ENCODE measurements at regions not wholly inside any gene's neighbourhood (a gene's known extent, or its start where the extent isn't known, plus 50 kb on each side); places are given as distances from the start of the nearest gene placed in this dataset.

DNA sequence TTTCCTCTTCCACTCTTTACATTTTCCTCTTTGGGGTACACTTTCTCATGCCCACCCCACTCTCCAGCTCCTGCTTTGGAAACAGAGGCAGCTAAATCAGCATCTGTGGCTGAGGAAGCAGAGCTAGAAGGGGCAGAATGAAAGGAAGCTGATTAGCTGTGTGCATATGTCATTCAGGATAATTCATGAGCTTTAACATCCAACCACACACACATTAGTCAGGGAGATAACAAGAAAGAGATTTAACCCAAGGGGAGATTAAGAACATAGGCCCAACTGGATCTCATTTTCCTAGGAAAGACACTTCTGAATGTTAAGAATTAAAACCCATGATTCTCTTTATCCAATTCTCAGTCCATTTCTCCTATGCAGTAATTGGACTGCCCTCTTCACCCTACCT lies 405.5 kb downstream of the TBC1D4 start:
- no peak for DNase-seq (ENCODE audit: extremely low spot score)
- TF ChIP-seq, protein P1, sequence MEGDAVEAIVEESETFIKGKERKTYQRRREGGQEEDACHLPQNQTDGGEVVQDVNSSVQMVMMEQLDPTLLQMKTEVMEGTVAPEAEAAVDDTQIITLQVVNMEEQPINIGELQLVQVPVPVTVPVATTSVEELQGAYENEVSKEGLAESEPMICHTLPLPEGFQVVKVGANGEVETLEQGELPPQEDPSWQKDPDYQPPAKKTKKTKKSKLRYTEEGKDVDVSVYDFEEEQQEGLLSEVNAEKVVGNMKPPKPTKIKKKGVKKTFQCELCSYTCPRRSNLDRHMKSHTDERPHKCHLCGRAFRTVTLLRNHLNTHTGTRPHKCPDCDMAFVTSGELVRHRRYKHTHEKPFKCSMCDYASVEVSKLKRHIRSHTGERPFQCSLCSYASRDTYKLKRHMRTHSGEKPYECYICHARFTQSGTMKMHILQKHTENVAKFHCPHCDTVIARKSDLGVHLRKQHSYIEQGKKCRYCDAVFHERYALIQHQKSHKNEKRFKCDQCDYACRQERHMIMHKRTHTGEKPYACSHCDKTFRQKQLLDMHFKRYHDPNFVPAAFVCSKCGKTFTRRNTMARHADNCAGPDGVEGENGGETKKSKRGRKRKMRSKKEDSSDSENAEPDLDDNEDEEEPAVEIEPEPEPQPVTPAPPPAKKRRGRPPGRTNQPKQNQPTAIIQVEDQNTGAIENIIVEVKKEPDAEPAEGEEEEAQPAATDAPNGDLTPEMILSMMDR (IDR thresholded peaks at IDR 0.05; ENCODE audit: control extremely low read depth, extremely low read depth, low read depth, missing control alignments), result no peak
- CTCF ChIA-PET, result no interaction called here
- POLR2A ChIA-PET, result no interaction called here

DNA sequence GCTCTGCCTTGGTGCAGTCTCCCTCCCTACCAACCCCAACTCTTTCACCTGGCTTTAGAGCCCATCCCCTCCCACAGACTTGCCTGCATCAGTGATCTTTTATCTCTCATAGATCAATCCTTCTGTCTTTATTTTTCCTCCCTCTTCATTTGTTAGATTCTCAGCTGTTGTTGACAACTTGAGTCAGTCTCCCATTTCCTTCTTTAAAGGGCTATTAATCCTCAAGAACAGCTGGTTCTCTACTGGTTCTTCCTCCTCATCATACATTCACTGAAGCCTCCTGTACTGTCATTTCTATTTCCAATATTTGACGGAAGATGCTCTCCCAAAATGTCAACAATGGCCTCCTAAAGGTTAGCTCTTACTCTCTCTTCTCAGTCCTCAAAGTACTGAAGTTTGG lies 408.2 kb downstream of the TBC1D4 start:
- TF ChIP-seq, protein P1 (IDR thresholded peaks at IDR 0.05; ENCODE audit: control extremely low read depth, extremely low read depth, low read depth, missing control alignments), result no peak
- POLR2A ChIA-PET, result no interaction called here
- CTCF ChIA-PET, result interaction anchor here (1.0 to 1.5 kb wide), 2 partner anchors 19 to 24 kb away, joined by 3 read pairs; no protein-coding TSS in a partner anchor
- no peak for DNase-seq (ENCODE audit: extremely low spot score)

DNA sequence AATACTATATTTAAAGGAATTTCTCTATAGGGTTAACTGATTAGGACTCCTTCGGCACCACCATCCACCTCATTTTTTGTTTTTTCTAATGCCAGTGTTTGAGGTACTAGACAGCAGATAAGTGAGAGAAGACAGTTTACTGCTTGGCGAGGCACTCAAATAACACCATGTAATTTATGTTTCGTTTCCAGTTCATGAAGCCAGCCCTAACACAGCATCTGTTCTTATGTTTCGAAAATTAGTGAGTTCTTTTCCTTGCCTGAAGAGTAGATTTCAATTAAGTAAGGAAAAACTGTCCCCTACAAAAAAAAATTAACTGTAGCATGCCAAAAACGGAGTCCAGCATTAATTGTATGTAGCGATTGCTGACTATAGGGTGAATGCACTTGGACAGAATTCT lies 409.1 kb downstream of the TBC1D4 start:
- TF ChIP-seq, protein P1 (IDR thresholded peaks at IDR 0.05; ENCODE audit: control extremely low read depth, extremely low read depth, low read depth, missing control alignments), result no peak
- DNase-seq (ENCODE audit: extremely low spot score), result no peak
- ChIA-PET CTCF (interaction anchor here (1.3 to 1.6 kb wide), 3 partner anchors 20 to 147 kb away, joined by 3 read pairs; no protein-coding TSS in a partner anchor), POLR2A (no interaction called here)

DNA sequence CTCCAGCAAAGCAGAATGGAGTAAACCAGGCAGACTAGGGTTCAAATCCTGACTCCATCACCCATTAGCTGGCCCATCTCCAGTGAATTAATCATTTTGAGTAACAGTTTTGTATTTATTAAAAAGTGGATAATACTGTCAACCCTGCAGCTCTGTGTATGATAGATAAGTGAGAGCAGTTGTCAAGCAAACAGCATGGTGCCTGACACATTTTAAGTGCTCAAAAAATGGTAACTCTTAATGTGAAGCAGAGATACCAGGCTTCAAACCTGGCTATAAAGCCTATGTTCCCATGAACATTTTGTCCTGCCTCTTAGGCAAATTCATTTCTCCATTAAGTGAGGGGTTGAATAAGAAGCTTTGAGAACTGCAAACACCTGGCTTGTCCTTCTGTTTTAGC lies 409.6 kb downstream of the TBC1D4 start:
- ChIA-PET POLR2A (no interaction called here), CTCF (interaction anchor here (1.3 to 1.6 kb wide), 2 partner anchors 21 to 147 kb away, joined by 3 read pairs; no protein-coding TSS in a partner anchor)
- TF ChIP-seq, protein P1 (IDR thresholded peaks at IDR 0.05; ENCODE audit: control extremely low read depth, extremely low read depth, low read depth, missing control alignments), result no peak
- no peak for DNase-seq (ENCODE audit: extremely low spot score)

DNA sequence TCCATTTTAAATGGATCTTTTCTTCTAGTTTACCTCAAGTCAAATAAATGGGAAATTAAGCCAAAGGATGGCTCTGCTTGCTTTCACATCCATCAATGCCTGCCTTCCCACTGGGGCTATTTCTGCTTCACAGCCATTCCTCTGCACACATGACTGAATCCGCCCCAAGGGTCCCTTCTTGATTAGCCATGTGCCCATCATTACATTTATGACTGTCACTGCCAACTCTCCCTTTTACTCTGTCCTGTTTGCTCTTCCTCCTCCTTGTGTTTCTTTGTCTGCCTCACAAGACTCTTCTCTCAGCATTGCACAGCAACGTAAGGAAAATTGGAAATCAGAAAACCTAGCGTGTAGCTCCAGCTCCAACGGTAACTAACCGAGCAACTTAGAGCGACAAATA lies 410.2 kb downstream of the TBC1D4 start:
- TF ChIP-seq, protein P1 (IDR thresholded peaks at IDR 0.05; ENCODE audit: control extremely low read depth, extremely low read depth, low read depth, missing control alignments), result no peak
- POLR2A ChIA-PET, result no interaction called here
- DNase-seq (ENCODE audit: extremely low spot score), result no peak
- CTCF ChIA-PET, result interaction anchor here (1.3 to 1.6 kb wide), 2 partner anchors 21 to 148 kb away, joined by 3 read pairs; no protein-coding TSS in a partner anchor

DNA sequence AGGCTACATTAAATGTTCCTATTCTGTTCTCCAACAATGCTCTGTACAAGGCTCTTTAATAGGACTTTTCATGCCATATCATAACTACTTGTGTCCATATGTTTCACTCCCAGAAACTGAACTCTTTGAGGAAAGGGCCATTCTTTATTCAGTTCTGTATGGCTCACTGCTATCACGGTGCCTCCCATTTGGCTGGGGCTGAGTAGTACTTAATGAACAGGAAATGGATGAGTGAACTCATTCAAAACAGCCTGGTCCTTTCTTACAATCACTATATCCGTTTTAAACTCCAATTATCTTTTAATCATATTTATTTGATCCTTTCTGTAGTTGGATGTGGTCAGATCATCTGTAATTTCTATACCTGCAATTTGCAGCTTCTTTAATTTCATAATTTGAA lies 410.6 kb downstream of the TBC1D4 start:
- POLR2A ChIA-PET, result no interaction called here
- DNase-seq (ENCODE audit: extremely low spot score), result no peak
- CTCF ChIA-PET, result no interaction called here
- TF ChIP-seq, protein P1 (IDR thresholded peaks at IDR 0.05; ENCODE audit: control extremely low read depth, extremely low read depth, low read depth, missing control alignments), result no peak

DNA sequence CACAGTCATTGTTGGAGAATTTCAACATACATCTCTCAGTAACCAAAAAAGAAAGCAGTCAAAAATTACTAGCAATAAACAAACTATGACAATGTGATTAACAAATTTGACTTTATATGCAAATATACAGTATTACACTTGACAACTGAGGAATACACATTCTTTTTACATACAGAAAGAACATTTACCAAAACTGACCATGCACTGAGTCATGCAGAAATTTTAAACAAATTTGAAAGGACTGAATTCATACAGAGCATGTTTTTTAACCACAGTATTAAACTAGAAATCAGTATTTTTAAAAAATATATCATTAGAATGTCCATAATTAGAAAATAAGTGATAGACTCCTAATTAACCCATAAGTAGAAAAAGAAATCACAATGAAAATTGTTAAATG lies 420.1 kb downstream of the TBC1D4 start:
- ChIA-PET CTCF (no interaction called here), POLR2A (no interaction called here)
- no peak for DNase-seq (ENCODE audit: extremely low spot score)
- TF ChIP-seq, protein P1 (IDR thresholded peaks at IDR 0.05; ENCODE audit: control extremely low read depth, extremely low read depth, low read depth, missing control alignments), result no peak

Measured in GM10248 (cell line).